Ishikawa (cell line): ENCODE measurements at regions not wholly inside any gene's neighbourhood (a gene's known extent, or its start where the extent isn't known, plus 50 kb on each side); places are given as distances from the start of the nearest gene placed in this dataset.

Source experiments
- EP300 ChIP-seq: IDR thresholded peaks from 2 replicates; pipeline ENCODE4 v1.6.1; 2012; ENCODE audit warnings: borderline replicate concordance
- TEAD4 ChIP-seq: IDR thresholded peaks from 2 replicates; pipeline ENCODE4 v1.6.1; 2012
- YY1 ChIP-seq: IDR thresholded peaks from 2 replicates; pipeline ENCODE4 v1.6.1; 2012; ENCODE audit warnings: low read depth
- TF ChIP-seq, protein P1 (sequence below): IDR thresholded peaks from 2 replicates; pipeline ENCODE4 v1.6.1; 2012; ENCODE audit warnings: low read depth, mild to moderate bottlenecking
- TF ChIP-seq, protein P2 (sequence below): IDR thresholded peaks from 2 replicates; pipeline ENCODE4 v1.6.1; 2012

DNA sequence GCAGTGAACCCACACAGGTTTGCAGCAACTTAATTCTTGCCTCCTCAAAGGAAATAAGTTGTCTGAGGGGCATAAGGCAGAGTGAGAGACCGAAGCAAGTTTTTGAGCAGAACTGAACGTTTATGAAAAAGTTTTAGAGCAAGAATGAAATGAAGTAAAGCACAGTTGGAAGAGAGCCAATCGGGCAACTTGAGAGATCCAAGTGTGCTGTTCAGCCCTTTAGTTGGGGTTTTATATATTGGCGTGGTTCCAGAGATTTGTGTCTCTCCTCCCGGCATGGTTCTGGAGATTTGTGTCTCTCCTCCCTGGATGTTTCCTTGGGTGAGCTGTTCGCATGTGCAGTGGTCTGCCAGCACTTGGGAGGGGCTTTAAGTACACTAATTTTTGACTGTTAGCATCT is 141.4 kb upstream of the DGKB start:
- no peak for TF ChIP-seq YY1
- TF ChIP-seq, protein P1, sequence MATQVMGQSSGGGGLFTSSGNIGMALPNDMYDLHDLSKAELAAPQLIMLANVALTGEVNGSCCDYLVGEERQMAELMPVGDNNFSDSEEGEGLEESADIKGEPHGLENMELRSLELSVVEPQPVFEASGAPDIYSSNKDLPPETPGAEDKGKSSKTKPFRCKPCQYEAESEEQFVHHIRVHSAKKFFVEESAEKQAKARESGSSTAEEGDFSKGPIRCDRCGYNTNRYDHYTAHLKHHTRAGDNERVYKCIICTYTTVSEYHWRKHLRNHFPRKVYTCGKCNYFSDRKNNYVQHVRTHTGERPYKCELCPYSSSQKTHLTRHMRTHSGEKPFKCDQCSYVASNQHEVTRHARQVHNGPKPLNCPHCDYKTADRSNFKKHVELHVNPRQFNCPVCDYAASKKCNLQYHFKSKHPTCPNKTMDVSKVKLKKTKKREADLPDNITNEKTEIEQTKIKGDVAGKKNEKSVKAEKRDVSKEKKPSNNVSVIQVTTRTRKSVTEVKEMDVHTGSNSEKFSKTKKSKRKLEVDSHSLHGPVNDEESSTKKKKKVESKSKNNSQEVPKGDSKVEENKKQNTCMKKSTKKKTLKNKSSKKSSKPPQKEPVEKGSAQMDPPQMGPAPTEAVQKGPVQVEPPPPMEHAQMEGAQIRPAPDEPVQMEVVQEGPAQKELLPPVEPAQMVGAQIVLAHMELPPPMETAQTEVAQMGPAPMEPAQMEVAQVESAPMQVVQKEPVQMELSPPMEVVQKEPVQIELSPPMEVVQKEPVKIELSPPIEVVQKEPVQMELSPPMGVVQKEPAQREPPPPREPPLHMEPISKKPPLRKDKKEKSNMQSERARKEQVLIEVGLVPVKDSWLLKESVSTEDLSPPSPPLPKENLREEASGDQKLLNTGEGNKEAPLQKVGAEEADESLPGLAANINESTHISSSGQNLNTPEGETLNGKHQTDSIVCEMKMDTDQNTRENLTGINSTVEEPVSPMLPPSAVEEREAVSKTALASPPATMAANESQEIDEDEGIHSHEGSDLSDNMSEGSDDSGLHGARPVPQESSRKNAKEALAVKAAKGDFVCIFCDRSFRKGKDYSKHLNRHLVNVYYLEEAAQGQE, result no peak
- TF ChIP-seq, protein P2, sequence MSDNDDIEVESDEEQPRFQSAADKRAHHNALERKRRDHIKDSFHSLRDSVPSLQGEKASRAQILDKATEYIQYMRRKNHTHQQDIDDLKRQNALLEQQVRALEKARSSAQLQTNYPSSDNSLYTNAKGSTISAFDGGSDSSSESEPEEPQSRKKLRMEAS, result no peak
- no peak for TF ChIP-seq TEAD4
- TF ChIP-seq EP300, result no peak
